NB4 (cell line): ENCODE measurements at regions not wholly inside any gene's neighbourhood (a gene's known extent, or its start where the extent isn't known, plus 50 kb on each side); places are given as distances from the start of the nearest gene placed in this dataset.

Experiments used
- DNase-seq: peaks from one replicate; pipeline ENCODE4 v3.0.0; 2010; ENCODE audit warnings: low read depth
- H3K4me3 ChIP-seq: one replicate; pipeline ENCODE4 v1.5.1; 2011; ENCODE audit warnings: mild to moderate bottlenecking, low read depth, low read length, moderate library complexity
- MYC ChIP-seq: IDR thresholded peaks from 2 replicates; pipeline ENCODE4 v1.6.1; 2011; ENCODE audit warnings: low read depth, low read length
- POLR2A ChIP-seq: IDR thresholded peaks from 2 replicates; pipeline ENCODE4 v1.6.1; 2011; ENCODE audit warnings: mild to moderate bottlenecking; ENCODE audit not compliant: insufficient read length; ENCODE audit errors: extremely low read depth
- TF ChIP-seq, protein P1 (sequence below): IDR thresholded peaks from one replicate; pipeline ENCODE4 v1.5.1; 2012; ENCODE audit warnings: low read depth, low read length
- TF ChIP-seq, protein P2 (sequence below): IDR thresholded peaks from 2 replicates; pipeline ENCODE4 v1.6.1; 2011; ENCODE audit warnings: low read depth, low read length

DNA sequence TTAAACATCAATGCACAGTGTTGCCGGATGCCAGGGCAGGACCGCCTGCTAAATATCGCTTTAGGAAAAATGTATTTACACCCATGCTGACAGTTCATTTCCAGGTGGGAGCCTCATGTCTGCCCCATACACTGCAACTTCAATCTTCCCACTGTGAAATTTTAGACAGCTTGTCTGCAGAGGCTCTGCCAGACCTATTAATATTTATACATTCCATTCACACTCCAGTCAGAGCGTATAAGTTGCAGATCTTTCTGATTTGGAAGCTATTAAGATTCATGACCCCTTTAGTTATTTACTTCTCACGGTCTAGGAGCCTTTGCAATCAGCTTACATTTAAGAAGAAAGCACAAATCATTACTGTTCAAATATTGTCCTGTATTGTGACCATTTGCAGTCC lies 357.4 kb downstream of the ATP23 start:
- DNase-seq: no peak
- no peak overlapping the region for H3K4me3 ChIP-seq
- TF ChIP-seq POLR2A (no peak), MYC (no peak)
- TF ChIP-seq, protein P1, sequence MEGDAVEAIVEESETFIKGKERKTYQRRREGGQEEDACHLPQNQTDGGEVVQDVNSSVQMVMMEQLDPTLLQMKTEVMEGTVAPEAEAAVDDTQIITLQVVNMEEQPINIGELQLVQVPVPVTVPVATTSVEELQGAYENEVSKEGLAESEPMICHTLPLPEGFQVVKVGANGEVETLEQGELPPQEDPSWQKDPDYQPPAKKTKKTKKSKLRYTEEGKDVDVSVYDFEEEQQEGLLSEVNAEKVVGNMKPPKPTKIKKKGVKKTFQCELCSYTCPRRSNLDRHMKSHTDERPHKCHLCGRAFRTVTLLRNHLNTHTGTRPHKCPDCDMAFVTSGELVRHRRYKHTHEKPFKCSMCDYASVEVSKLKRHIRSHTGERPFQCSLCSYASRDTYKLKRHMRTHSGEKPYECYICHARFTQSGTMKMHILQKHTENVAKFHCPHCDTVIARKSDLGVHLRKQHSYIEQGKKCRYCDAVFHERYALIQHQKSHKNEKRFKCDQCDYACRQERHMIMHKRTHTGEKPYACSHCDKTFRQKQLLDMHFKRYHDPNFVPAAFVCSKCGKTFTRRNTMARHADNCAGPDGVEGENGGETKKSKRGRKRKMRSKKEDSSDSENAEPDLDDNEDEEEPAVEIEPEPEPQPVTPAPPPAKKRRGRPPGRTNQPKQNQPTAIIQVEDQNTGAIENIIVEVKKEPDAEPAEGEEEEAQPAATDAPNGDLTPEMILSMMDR: no peak
- TF ChIP-seq, protein P2, sequence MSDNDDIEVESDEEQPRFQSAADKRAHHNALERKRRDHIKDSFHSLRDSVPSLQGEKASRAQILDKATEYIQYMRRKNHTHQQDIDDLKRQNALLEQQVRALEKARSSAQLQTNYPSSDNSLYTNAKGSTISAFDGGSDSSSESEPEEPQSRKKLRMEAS: no peak

DNA sequence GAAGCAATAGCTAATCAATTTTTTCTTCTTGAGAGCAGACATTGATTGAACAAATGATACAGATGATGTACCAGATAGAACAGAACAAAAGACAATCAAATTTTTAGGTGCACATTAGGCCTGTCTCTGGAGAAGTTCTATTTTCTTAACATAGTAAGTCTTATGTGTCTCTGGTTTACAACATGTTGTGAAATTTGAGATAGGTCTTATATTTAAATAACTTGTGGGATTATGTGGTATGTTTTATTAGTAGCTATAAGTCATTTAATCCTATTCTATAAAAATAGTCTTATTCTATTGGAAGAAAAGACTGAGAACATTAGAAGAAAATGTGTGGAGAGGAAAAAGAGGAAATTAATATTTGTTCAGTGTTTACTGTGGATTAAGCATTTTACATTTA lies 358.0 kb downstream of the ATP23 start:
- no peak for DNase-seq
- TF ChIP-seq, protein P2: no peak
- TF ChIP-seq, protein P1: no peak
- no peak for TF ChIP-seq POLR2A
- TF ChIP-seq MYC: no peak
- no peak overlapping the region for H3K4me3 ChIP-seq

DNA sequence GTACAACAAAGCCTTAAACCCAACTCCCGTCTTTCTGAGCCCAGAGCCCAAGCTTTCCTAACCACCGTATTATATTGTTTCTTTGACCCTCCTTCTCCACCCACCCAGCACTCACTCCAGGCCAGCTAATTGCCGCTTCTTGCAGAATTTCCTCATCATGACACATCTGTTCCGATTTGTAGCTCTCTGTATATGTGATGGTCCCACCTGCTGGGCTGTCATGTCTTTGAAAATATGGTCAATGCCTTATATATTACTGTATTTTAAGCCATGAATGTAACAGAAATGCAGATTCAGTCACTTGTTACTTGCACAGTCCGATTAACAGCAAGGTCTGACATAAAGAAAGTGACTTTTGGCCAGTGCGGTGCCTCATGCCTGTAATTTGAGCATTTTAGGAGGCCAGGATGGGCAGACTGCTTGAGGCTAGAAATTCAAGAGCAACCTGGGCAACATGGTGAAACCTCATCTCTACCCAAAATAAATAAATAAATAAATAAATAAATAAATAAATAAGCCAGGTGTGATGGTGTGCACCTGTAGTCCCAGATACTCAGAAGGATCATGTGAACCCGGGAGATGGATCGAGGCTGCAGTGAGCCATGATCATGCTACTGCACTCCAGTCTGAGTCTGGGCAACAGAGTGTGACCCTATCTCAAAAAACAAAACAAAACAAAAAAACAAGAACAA lies 359.8 kb downstream of the ATP23 start:
- no peak overlapping the region for H3K4me3 ChIP-seq
- DNase-seq: no peak
- TF ChIP-seq, protein P1: no peak
- TF ChIP-seq, protein P2: no peak
- no peak for TF ChIP-seq POLR2A
- no peak for TF ChIP-seq MYC

DNA sequence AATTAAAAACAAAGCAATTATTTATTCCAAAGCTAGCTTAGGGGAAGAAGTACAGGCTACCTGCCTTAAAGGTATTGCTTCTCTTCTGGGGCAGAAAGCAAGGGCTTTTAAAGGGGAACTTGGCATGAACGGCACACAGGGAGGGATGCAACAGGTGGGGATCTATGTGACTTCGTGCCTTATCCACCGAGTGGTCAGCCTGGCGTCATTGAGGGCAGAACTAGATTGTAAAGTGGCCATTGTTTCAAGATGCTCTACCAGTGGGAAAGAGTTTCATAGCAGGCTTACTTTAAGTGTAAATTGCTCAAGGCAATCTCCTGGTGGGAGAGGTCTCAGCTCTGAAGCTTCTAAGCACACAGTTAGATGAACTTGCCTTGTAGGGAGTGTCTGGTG lies 360.4 kb downstream of the ATP23 start:
- TF ChIP-seq POLR2A (no peak), MYC (no peak)
- TF ChIP-seq, protein P1: no peak
- TF ChIP-seq, protein P2: no peak
- H3K4me3 ChIP-seq: no peak overlapping the region
- DNase-seq: no peak

DNA sequence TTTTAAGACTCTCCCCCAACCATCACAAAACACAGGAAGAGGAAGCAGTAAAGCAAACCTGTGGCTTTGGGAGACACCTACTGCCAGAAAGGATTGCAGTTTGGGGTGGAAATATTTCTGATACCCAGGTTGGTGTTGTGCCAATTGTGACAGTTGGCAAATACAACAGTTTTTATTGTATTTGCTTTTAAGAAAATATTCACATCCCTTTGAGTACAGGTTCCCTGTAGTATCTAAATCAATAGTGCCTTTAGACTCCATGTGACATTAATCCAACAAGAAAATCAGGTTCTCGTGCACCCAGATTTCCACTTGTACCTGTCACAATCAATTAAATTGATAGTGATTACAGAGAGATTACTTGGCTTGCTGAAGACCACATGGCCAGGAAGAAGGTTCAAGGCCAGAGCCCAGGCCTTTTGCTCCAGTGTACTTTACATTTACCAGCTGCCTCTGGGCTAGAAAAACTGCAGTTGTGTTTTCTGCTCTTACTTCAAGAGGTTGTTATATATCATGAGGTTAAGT lies 361.2 kb downstream of the ATP23 start:
- H3K4me3 ChIP-seq: no peak overlapping the region
- TF ChIP-seq, protein P2: no peak
- TF ChIP-seq, protein P1: no peak
- TF ChIP-seq MYC (no peak), POLR2A (no peak)
- DNase-seq: no peak
